ENCODE measurements at regions not wholly inside any gene's neighbourhood (a gene's known extent, or its start where the extent isn't known, plus 50 kb on each side); places are given as distances from the start of the nearest gene placed in this dataset.

DNA sequence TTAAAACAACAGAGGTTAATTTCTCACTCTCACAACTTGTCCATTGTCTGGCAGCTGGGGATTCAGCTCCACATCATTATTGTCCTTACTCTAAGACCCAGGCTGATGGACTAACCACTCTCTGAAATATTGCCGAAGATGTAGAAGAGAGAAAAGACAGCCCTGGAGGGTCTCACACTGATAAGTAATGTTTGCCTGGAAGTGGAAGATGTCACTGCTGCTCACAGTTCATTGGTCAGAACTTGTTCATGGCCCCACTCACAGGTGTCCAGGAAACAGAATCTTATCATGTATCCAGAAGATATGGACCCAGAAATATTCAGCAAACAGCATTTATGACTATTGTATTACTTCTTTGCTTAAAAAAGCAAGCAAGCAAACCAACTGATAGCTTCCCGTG is 62.2 kb upstream of the LPP start:
- Histone ChIP-seq H3K27me3 (ENCODE audit: insufficient read depth, low read length) (no peaks in the 10 kb centered on the region), H3K4me2 (ENCODE audit: low read length) (no peak overlapping the region), H3K4me3 (replicated peaks in 1 of 2; ENCODE audit: low read depth in 1 of 2, low read length in 2 of 2) (no peak overlapping the region), H3K9me3 (ENCODE audit: control insufficient read depth in 1 of 2, insufficient read depth in 1 of 2, low read depth in 1 of 2, low read length in 2 of 2) (no peaks in the 10 kb centered on the region), H3K79me2 (ENCODE audit: insufficient read depth, low read length) (no peaks in the 10 kb centered on the region), H3K27ac (ENCODE audit: low read depth, low read length) (no peak overlapping the region), H2AFZ (ENCODE audit: low read depth, low read length, poor library complexity, severe bottlenecking) (no peak overlapping the region), H3K4me1 (ENCODE audit: control insufficient read depth in 1 of 2, insufficient read depth in 2 of 2, low read length in 2 of 2) (no peaks in the 10 kb centered on the region), H3K9me2 (ENCODE audit: insufficient read depth) (no peaks in the 10 kb centered on the region), H3K9ac (ENCODE audit: low read length) (no peak overlapping the region), H3K36me3 (ENCODE audit: control insufficient read depth in 1 of 2, insufficient read depth in 2 of 2, low read length in 2 of 2) (no peaks in the 10 kb centered on the region), H4K20me1 (ENCODE audit: insufficient read depth) (no peaks in the 10 kb centered on the region)
- no TSS peak for BruUV-seq (replicated peaks)
- DNase-seq (ENCODE audit: low read depth, low spot score): no peak
- POLR2A ChIA-PET: no interaction called here
- TF ChIP-seq, protein P1, sequence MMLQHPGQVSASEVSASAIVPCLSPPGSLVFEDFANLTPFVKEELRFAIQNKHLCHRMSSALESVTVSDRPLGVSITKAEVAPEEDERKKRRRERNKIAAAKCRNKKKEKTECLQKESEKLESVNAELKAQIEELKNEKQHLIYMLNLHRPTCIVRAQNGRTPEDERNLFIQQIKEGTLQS (IDR thresholded peaks at IDR 0.05): no peak
- TF ChIP-seq, protein P2, sequence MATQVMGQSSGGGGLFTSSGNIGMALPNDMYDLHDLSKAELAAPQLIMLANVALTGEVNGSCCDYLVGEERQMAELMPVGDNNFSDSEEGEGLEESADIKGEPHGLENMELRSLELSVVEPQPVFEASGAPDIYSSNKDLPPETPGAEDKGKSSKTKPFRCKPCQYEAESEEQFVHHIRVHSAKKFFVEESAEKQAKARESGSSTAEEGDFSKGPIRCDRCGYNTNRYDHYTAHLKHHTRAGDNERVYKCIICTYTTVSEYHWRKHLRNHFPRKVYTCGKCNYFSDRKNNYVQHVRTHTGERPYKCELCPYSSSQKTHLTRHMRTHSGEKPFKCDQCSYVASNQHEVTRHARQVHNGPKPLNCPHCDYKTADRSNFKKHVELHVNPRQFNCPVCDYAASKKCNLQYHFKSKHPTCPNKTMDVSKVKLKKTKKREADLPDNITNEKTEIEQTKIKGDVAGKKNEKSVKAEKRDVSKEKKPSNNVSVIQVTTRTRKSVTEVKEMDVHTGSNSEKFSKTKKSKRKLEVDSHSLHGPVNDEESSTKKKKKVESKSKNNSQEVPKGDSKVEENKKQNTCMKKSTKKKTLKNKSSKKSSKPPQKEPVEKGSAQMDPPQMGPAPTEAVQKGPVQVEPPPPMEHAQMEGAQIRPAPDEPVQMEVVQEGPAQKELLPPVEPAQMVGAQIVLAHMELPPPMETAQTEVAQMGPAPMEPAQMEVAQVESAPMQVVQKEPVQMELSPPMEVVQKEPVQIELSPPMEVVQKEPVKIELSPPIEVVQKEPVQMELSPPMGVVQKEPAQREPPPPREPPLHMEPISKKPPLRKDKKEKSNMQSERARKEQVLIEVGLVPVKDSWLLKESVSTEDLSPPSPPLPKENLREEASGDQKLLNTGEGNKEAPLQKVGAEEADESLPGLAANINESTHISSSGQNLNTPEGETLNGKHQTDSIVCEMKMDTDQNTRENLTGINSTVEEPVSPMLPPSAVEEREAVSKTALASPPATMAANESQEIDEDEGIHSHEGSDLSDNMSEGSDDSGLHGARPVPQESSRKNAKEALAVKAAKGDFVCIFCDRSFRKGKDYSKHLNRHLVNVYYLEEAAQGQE (IDR thresholded peaks at IDR 0.05; ENCODE audit: low read depth): no peak
- no peak for TF ChIP-seq POLR2A (IDR thresholded peaks at IDR 0.05; ENCODE audit: borderline replicate concordance, extremely low read depth, insufficient read depth, insufficient read length)
- TF ChIP-seq SRF (IDR thresholded peaks at IDR 0.05; ENCODE audit: low read depth): no peak
- no peak for TF ChIP-seq EZH2phosphoT487 (IDR thresholded peaks at IDR 0.05; ENCODE audit: borderline replicate concordance)
- TF ChIP-seq SIN3A (IDR thresholded peaks at IDR 0.05; ENCODE audit: low read depth): no peak
- no peak for TF ChIP-seq ELF1 (IDR thresholded peaks at IDR 0.05; ENCODE audit: borderline replicate concordance, low read depth)
- TF ChIP-seq POLR2AphosphoS5 (IDR thresholded peaks at IDR 0.05; ENCODE audit: low read depth, low read length): no peak
- RAD21 ChIA-PET (ENCODE audit: low non-redundant PET in 1 of 2, low total read pairs in 2 of 2, uncharacterized antibody in 2 of 2, unreplicated experiment in 2 of 2): no interaction called here
- intact Hi-C loops (cut with micrococcal nuclease): no loop called here
- CTCF ChIA-PET: no interaction called here
- ATAC-seq: no peak

Measured in HCT116 (cell line).